ENCODE measurements at regions not wholly inside any gene's neighbourhood (a gene's known extent, or its start where the extent isn't known, plus 50 kb on each side); places are given as distances from the start of the nearest gene placed in this dataset.
"Not testable (repeated sequence)": the region's sequence is repeated elsewhere in the genome, so short reads cannot be mapped to it uniquely, and the experiment has no call there.

GRCh38 chrX:46171457-46171856 lies 373.8 kb downstream of the ZNF674 start:
- H3K27ac Mint-ChIP-seq; H3K9me3 Mint-ChIP-seq; H3K4me3 Mint-ChIP-seq; H3K27me3 Mint-ChIP-seq; H3K4me1 Mint-ChIP-seq (ENCODE audit: low read depth); H3K36me3 Mint-ChIP-seq (ENCODE audit: low read depth); intact Hi-C loops (cut with micrococcal nuclease): not testable (repeated sequence)

DNA sequence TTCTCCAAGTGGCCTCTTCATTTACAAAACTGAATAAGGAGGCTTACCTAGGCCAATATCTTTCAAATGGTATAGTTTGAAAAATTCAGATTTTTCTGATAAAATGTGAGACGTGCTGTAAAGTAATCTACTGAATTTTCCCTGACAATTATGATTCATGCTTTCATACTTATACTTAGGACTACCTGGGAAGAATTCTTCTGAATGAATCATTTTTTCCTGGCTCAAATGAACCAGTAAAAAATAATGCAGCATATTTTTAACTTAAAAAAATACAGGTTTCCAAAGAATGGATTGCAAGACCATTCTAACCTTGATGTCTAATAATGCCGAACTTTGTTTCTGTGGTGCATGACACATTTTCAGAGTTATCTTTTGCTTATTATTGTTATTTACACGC lies 375.4 kb downstream of the ZNF674 start:
- H3K27me3 Mint-ChIP-seq = no peaks in the 10 kb centered on the region
- H3K4me3 Mint-ChIP-seq = no peak overlapping the region
- H3K9me3 Mint-ChIP-seq = no peaks in the 10 kb centered on the region
- no peaks in the 10 kb centered on the region for H3K4me1 Mint-ChIP-seq (ENCODE audit: low read depth)
- H3K36me3 Mint-ChIP-seq (ENCODE audit: low read depth) = no peaks in the 10 kb centered on the region
- intact Hi-C loops (cut with micrococcal nuclease) = no loop called here
- H3K27ac Mint-ChIP-seq = no peak overlapping the region

- intact Hi-C loops (cut with micrococcal nuclease) = no loop called here
- no peaks in the 10 kb centered on the region for H3K4me1 Mint-ChIP-seq (ENCODE audit: low read depth)
- H3K4me3 Mint-ChIP-seq = no peak overlapping the region
- no peaks in the 10 kb centered on the region for H3K27me3 Mint-ChIP-seq
- H3K9me3 Mint-ChIP-seq = no peaks in the 10 kb centered on the region
- H3K36me3 Mint-ChIP-seq (ENCODE audit: low read depth) = no peaks in the 10 kb centered on the region
- no peak overlapping the region for H3K27ac Mint-ChIP-seq
These were observed 377.0 kb downstream of the ZNF674 start for GRCh38 chrX:46168254-46168653.

GRCh38 chrX:46165866-46166265 lies 379.4 kb downstream of the ZNF674 start:
- Mint-ChIP-seq H3K4me3 (no peak overlapping the region), H3K9me3 (no peaks in the 10 kb centered on the region), H3K27ac (no peak overlapping the region), H3K36me3 (ENCODE audit: low read depth) (no peaks in the 10 kb centered on the region), H3K4me1 (ENCODE audit: low read depth) (no peaks in the 10 kb centered on the region), H3K27me3 (no peaks in the 10 kb centered on the region)
- intact Hi-C loops (cut with micrococcal nuclease) = no loop called here

- Mint-ChIP-seq H3K9me3 (no peaks in the 10 kb centered on the region), H3K27me3 (no peaks in the 10 kb centered on the region), H3K4me3 (no peak overlapping the region), H3K36me3 (ENCODE audit: low read depth) (no peaks in the 10 kb centered on the region), H3K27ac (no peak overlapping the region), H3K4me1 (ENCODE audit: low read depth) (no peaks in the 10 kb centered on the region)
- intact Hi-C loops (cut with micrococcal nuclease) = no loop called here
These were observed 379.8 kb downstream of the ZNF674 start for GRCh38 chrX:46165411-46165810.

DNA sequence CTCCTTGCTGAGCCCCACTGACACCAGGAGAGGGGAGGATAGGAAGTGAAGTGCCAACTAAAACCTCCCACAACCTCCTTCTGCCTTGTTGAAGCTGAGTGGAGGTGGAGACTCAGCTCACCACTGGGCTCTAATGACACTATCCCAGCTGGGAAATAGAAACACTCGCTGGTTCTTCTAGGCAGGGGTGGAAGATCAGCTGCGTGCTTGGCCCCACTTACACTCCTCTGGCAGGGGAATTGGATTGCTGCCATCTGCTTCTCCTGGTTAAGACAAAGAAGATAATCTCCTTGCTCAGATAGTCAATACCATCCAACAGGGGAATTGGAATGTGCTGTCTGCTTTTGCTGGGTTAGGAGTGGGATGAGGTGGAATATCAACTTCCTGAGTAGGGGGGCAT lies 392.5 kb downstream of the ZNF674 start:
- no peaks in the 10 kb centered on the region for H3K9me3 Mint-ChIP-seq
- H3K36me3 Mint-ChIP-seq (ENCODE audit: low read depth) = no peaks in the 10 kb centered on the region
- no peaks in the 10 kb centered on the region for H3K27me3 Mint-ChIP-seq
- no peaks in the 10 kb centered on the region for H3K4me1 Mint-ChIP-seq (ENCODE audit: low read depth)
- intact Hi-C loops (cut with micrococcal nuclease) = no loop called here
- H3K27ac Mint-ChIP-seq = no peak overlapping the region
- H3K4me3 Mint-ChIP-seq = no peak overlapping the region

GRCh38 chrX:46151332-46151731 lies 393.9 kb downstream of the ZNF674 start:
- H3K9me3 Mint-ChIP-seq; H3K27me3 Mint-ChIP-seq; H3K4me1 Mint-ChIP-seq (ENCODE audit: low read depth); H3K36me3 Mint-ChIP-seq (ENCODE audit: low read depth); H3K4me3 Mint-ChIP-seq; H3K27ac Mint-ChIP-seq; intact Hi-C loops (cut with micrococcal nuclease): not testable (repeated sequence)

DNA sequence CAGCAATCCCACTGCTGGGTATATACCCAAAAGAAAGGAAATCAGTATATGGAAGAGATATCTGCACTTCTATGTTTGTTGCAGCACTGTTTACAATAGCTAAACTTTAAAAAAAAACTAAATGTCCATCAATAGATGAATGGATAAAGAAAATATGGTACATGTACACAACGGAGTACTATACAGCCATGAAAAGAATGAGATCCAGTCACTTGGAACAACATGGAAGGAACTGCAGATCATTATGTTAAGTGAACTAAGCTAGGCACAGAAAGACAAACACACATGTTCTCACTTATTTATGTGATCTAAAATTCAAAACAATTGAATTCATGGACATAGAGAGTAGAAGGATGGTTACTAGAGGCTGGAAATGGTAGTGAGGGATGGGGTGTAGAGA lies 400.7 kb downstream of the ZNF674 start:
- H3K27me3 Mint-ChIP-seq = no peaks in the 10 kb centered on the region
- H3K4me3 Mint-ChIP-seq = no peak overlapping the region
- H3K4me1 Mint-ChIP-seq (ENCODE audit: low read depth) = no peaks in the 10 kb centered on the region
- intact Hi-C loops (cut with micrococcal nuclease) = no loop called here
- no peaks in the 10 kb centered on the region for H3K36me3 Mint-ChIP-seq (ENCODE audit: low read depth)
- no peak overlapping the region for H3K27ac Mint-ChIP-seq
- H3K9me3 Mint-ChIP-seq = peaks cover 15% of the 10 kb centered on the region

DNA sequence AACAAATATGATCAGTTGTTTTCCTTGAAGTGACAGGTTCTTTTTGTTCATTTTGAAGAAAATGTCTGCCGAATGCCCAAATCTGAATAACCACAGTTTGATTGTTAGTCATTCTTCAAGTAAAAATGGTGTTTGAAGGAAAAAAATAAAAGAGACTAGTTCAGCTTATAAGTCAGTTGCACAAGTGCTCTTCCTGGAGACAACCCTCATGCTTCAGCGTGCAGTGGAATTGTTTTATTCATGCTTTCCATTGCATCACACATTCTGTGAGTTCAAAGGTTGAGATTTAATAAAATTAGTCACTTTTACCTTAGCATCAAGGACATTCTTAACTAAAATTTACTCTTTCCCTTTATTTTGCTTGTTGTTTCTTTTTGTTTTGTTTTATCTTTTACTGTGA lies 404.9 kb downstream of the ZNF674 start:
- intact Hi-C loops (cut with micrococcal nuclease) = no loop called here

DNA sequence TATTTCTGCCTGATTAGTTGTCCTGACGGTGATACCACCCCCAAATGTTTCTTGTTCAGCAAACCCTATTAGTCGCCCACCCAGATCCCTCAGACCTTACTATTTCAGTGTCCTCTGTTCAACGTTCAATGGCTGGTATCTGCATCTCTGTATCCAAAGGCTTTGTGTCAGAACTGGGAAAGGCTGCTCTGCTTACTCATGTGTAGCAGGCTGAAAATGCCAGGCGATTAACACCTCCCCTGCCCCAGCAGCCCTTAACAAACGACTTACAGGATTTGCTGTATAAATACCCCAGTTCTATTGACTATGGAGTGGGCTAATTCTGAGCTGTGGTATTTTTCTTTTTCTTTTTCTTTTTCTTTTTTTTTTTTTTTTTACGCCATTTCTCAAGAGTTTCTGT lies 415.0 kb downstream of the ZNF674 start:
- no peak overlapping the region for H3K4me3 Mint-ChIP-seq
- no peaks in the 10 kb centered on the region for H3K27me3 Mint-ChIP-seq
- no peak overlapping the region for H3K27ac Mint-ChIP-seq
- no peaks in the 10 kb centered on the region for H3K9me3 Mint-ChIP-seq
- H3K4me1 Mint-ChIP-seq (ENCODE audit: low read depth) = no peaks in the 10 kb centered on the region
- no peaks in the 10 kb centered on the region for H3K36me3 Mint-ChIP-seq (ENCODE audit: low read depth)
- intact Hi-C loops (cut with micrococcal nuclease) = no loop called here

More for the DNA sequence above, 404.9 kb downstream of the ZNF674 start:
- no peak overlapping the region for H3K4me3 Mint-ChIP-seq
- no peak overlapping the region for H3K27ac Mint-ChIP-seq
- H3K4me1 Mint-ChIP-seq (ENCODE audit: low read depth) = no peaks in the 10 kb centered on the region
- no peaks in the 10 kb centered on the region for H3K36me3 Mint-ChIP-seq (ENCODE audit: low read depth)
- H3K9me3 Mint-ChIP-seq = peaks cover 15% of the 10 kb centered on the region
- no peaks in the 10 kb centered on the region for H3K27me3 Mint-ChIP-seq

DNA sequence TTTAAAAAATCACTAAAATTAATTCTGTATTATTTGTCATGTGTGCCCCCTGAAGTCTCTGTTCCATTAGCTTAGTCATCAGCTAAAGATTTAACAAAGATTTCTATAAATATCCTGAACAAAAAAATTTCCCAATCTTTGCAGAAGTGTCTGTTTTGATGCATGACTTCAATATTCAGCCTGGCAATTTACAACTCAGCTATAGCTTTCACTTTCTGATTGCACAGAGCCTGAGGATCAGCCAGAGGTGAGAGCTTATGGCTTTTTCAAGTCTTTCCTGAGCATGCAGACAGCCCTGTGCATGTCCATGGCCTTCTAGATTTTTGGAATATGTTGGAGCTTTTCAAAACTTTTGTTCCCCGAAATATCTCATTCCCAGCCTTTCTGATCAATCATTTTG lies 420.1 kb downstream of the ZNF674 start:
- H3K27ac Mint-ChIP-seq = no peak overlapping the region
- no peaks in the 10 kb centered on the region for H3K4me1 Mint-ChIP-seq (ENCODE audit: low read depth)
- no peaks in the 10 kb centered on the region for H3K36me3 Mint-ChIP-seq (ENCODE audit: low read depth)
- no peak overlapping the region for H3K4me3 Mint-ChIP-seq
- H3K9me3 Mint-ChIP-seq = no peaks in the 10 kb centered on the region
- H3K27me3 Mint-ChIP-seq = no peaks in the 10 kb centered on the region
- intact Hi-C loops (cut with micrococcal nuclease) = no loop called here

DNA sequence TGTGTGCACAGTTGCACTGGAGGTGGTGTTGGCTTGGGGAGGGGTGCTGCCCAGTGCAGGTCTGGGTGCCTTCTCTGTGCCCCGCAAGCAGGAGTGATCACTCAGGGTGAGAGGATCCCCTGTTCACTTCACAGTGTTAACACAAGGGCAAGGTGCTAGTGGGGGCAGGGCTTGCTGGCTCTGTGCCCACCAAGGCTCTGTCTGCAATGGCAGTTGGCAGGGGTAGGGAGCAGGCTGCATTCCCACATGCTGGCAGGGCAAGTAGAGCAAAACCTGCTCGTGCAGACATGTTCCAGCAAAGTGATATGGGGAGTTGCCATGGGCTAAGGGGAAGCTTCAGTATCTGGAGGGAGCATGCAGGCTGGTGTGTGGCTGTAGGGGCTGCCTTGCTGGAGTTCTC lies 428.0 kb downstream of the ZNF674 start:
- Mint-ChIP-seq H3K9me3 (no peaks in the 10 kb centered on the region), H3K27me3 (no peaks in the 10 kb centered on the region), H3K4me3 (no peak overlapping the region), H3K36me3 (ENCODE audit: low read depth) (no peaks in the 10 kb centered on the region), H3K4me1 (ENCODE audit: low read depth) (no peaks in the 10 kb centered on the region), H3K27ac (no peak overlapping the region)
- intact Hi-C loops (cut with micrococcal nuclease) = no loop called here

DNA sequence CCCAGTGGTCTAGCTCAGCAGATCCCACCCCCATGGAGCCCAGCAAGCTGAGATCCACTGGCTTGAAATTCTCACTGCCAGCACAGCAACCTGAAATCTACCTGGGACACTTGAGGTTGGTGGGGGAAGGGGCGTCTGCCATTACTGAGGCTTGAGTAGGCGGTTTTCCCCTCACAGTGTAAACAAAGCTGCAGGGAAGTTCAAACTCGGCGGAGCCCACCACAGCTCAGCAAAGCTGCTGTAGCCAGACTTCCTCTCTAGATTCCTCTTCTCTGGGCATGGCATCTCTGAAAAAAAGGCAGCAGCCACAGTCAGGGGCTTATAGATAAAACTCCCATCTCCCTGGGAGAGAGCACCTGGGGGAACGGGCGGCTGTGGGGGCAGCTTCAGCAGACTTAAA lies 457.9 kb downstream of the ZNF674 start:
- H3K4me1 Mint-ChIP-seq (ENCODE audit: low read depth); H3K27me3 Mint-ChIP-seq; intact Hi-C loops (cut with micrococcal nuclease); H3K36me3 Mint-ChIP-seq (ENCODE audit: low read depth); H3K4me3 Mint-ChIP-seq; H3K27ac Mint-ChIP-seq: not testable (repeated sequence)
- peaks cover 26% of the 10 kb centered on the region for H3K9me3 Mint-ChIP-seq

GRCh38 chrX:46080121-46080520 lies 465.1 kb downstream of the ZNF674 start:
- H3K36me3 Mint-ChIP-seq (ENCODE audit: low read depth); intact Hi-C loops (cut with micrococcal nuclease); H3K4me3 Mint-ChIP-seq; H3K4me1 Mint-ChIP-seq (ENCODE audit: low read depth); H3K27ac Mint-ChIP-seq; H3K27me3 Mint-ChIP-seq: not testable (repeated sequence)
- peaks cover 12% of the 10 kb centered on the region for H3K9me3 Mint-ChIP-seq

DNA sequence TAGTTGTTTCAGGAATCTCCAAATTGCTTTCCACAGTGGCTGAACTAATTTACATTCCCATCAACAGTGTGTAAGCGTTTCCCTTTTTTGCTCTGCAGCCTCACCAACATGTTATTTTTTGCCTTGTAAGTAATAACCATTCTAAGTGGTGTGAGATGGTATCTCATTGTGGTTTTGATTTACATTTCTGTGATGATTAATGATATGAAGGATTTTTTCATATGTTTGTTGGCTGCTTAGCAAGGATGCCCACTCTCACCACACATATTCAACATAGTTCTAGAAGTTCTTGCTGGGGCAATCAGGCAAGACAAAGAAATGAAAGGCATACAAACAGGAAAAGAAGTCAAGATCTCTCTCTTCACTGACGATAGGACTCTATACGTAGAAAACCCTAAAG lies 472.4 kb downstream of the ZNF674 start:
- no peaks in the 10 kb centered on the region for H3K4me1 Mint-ChIP-seq (ENCODE audit: low read depth)

GRCh38 chrX:46072372-46072771 lies 472.8 kb downstream of the ZNF674 start:
- H3K9me3 Mint-ChIP-seq = peaks cover 2% of the 10 kb centered on the region
- intact Hi-C loops (cut with micrococcal nuclease) = no loop called here
- no peaks in the 10 kb centered on the region for H3K4me1 Mint-ChIP-seq (ENCODE audit: low read depth)
- H3K27ac Mint-ChIP-seq = no peak overlapping the region
- H3K4me3 Mint-ChIP-seq = no peak overlapping the region
- no peaks in the 10 kb centered on the region for H3K27me3 Mint-ChIP-seq
- no peaks in the 10 kb centered on the region for H3K36me3 Mint-ChIP-seq (ENCODE audit: low read depth)

More for the DNA sequence above, 472.4 kb downstream of the ZNF674 start:
- Mint-ChIP-seq H3K36me3 (ENCODE audit: low read depth) (no peaks in the 10 kb centered on the region), H3K27me3 (no peaks in the 10 kb centered on the region), H3K9me3 (no peaks in the 10 kb centered on the region), H3K27ac (no peak overlapping the region), H3K4me3 (no peak overlapping the region)
- intact Hi-C loops (cut with micrococcal nuclease) = no loop called here
